GM12878 (cell line): ENCODE measurements at regions not wholly inside any gene's neighbourhood (a gene's known extent, or its start where the extent isn't known, plus 50 kb on each side); places are given as distances from the start of the nearest gene placed in this dataset.
A peak's percentile ranks its signal among the peaks of the same experiment; 100 is the strongest.
"Not testable (repeated sequence)": the region's sequence is repeated elsewhere in the genome, so short reads cannot be mapped to it uniquely, and the experiment has no call there.

Experiments
- ATAC-seq: fragments of 200-7000 bp; cut with Tn5 transposase; 3 replicates; pipeline ENCODE4 v1.9.1; 2020; ENCODE audit warnings: mild to moderate bottlenecking, moderate library complexity
- BruUV-seq: library from RNA; stranded (reverse); fragments of 400-500 nt; replicated peaks from 2 replicates; lab custom pipeline; 2021; lab: Mats Ljungman, UMichigan
- CTCF ChIA-PET: fragments of 300-600 bp; sonication (Branson Sonifier 250); formaldehyde crosslinking; extraction: SDS; loops from one replicate; lab custom pipeline; 2021; ENCODE audit warnings: inconsistent platforms; lab: Yijun Ruan, JAX
- POLR2A ChIA-PET: fragments of 350-600 bp; formaldehyde crosslinking; extraction: SDS; loops from one replicate; lab custom pipeline; 2021; ENCODE audit warnings: inconsistent platforms; lab: Charles Lee
- RAD21 ChIA-PET: fragments of 300-600 bp; sonication (Branson Sonifier 250); formaldehyde crosslinking; loops from one replicate; lab custom pipeline; 2023; ENCODE audit warnings: antibody characterized with exemption; ENCODE audit not compliant: unreplicated experiment; lab: Charles Lee
- SMC1A ChIA-PET: fragments of 300-600 bp; sonication (Branson Sonifier 250); formaldehyde crosslinking; loops from one replicate; lab custom pipeline; 2023; ENCODE audit not compliant: unreplicated experiment, uncharacterized antibody; lab: Charles Lee
- DNase-seq: peaks from one replicate; pipeline ENCODE4 v3.0.0-alpha.2; 2011; ENCODE audit warnings: low read depth, low spot score
- FAIRE-seq: peaks from 3 replicates; lab custom pipeline; 2011; peaks lifted over from hg19 to GRCh38; lab: Jason Lieb, UNC
- H2AFZ ChIP-seq: 2 replicates; pipeline ENCODE4 v1.6.0; 2011; ENCODE audit warnings: low read depth, low read length, control low read depth; ENCODE audit not compliant: control insufficient read depth
- H3K27ac ChIP-seq: 2 replicates; pipeline ENCODE4 v1.5.1; 2011; ENCODE audit warnings: control low read depth; ENCODE audit not compliant: control insufficient read depth, insufficient read depth
- H3K27me3 ChIP-seq, 2 experiments: replicated peaks in 1 of 2; 2 replicates each; pipeline versions ENCODE4 v1.6.0 to v1.6.1; 2011; ENCODE audit warnings: low read length in 1 of 2; ENCODE audit not compliant: control insufficient read depth in 2 of 2, insufficient read depth in 2 of 2
- H3K36me3 ChIP-seq, 2 experiments: 2 replicates each; pipeline ENCODE4 v1.5.1; 2011; ENCODE audit warnings: low read length in 1 of 2; ENCODE audit not compliant: control insufficient read depth in 2 of 2, insufficient read depth in 2 of 2
- H3K4me1 ChIP-seq: 2 replicates; pipeline ENCODE4 v1.6.1; 2011; ENCODE audit warnings: mild to moderate bottlenecking, low read length, moderate library complexity, mixed read lengths; ENCODE audit not compliant: control insufficient read depth, insufficient read depth
- H3K4me2 ChIP-seq: 2 replicates; pipeline ENCODE4 v1.6.0; 2011; ENCODE audit warnings: control low read depth; ENCODE audit not compliant: control insufficient read depth, insufficient read depth
- H3K4me3 ChIP-seq: fragments of 200-600 bp; sonication (generic); 2 replicates; pipeline ENCODE4 v1.5.1; 2016
- H3K79me2 ChIP-seq: 2 replicates; pipeline ENCODE4 v1.6.0; 2011; ENCODE audit warnings: low read length; ENCODE audit not compliant: control insufficient read depth, insufficient read depth
- H3K9ac ChIP-seq: 2 replicates; pipeline ENCODE4 v1.8.0; 2011; ENCODE audit warnings: low read length, control low read depth, mixed read lengths; ENCODE audit not compliant: control insufficient read depth, insufficient read depth
- H3K9me3 ChIP-seq: replicated peaks from 3 replicates; pipeline ENCODE4 v1.5.1; 2011; ENCODE audit warnings: mild to moderate bottlenecking, low read length; ENCODE audit not compliant: control insufficient read depth, insufficient read depth
- H4K20me1 ChIP-seq: 2 replicates; pipeline ENCODE4 v1.6.0; 2011; ENCODE audit not compliant: control insufficient read depth, insufficient read depth
- MTA2 ChIP-seq: fragments of 450-650 bp; IDR thresholded peaks from 2 replicates; pipeline ENCODE4 v1.6.1; 2016; ENCODE audit warnings: low read depth, mild to moderate bottlenecking, moderate library complexity
- MTA3 ChIP-seq: IDR thresholded peaks from 2 replicates; pipeline ENCODE4 v1.6.1; 2012; ENCODE audit warnings: low read length, inconsistent platforms, borderline replicate concordance
- NFXL1 ChIP-seq: fragments of 450-650 bp; IDR thresholded peaks from 2 replicates; pipeline ENCODE4 v1.6.1; 2017; ENCODE audit warnings: antibody characterized with exemption, mild to moderate bottlenecking, borderline replicate concordance
- RB1 ChIP-seq: fragments of 450-650 bp; formaldehyde crosslinking; IDR thresholded peaks from 2 replicates; pipeline ENCODE4 v1.6.1; 2017; ENCODE audit warnings: mild to moderate bottlenecking, borderline replicate concordance
- YY1 ChIP-seq: IDR thresholded peaks from 2 replicates; pipeline ENCODE4 v1.6.1; 2011; ENCODE audit warnings: low read depth, mild to moderate bottlenecking, low read length
- WGBS: methylation state at CpG from one replicate; pipeline ENCODE4 v1.1.6; 2016; ENCODE audit warnings: low lambda C conversion rate; ENCODE audit not compliant: insufficient replicate concordance, insufficient coverage; ENCODE audit errors: missing lambda C conversion rate; 5-methylcytosine and 5-hydroxymethylcytosine counted together
- in situ Hi-C: fragments of 300-500 bp; cut with MboI; formaldehyde crosslinking; loops from 9 replicates; pipeline ENCODE4 v1.14.3; 2018; ENCODE audit warnings: mixed read lengths
- intact Hi-C: fragments of 100-400 bp; cut with micrococcal nuclease; formaldehyde crosslinking; loops from one replicate; pipeline ENCODE4 v1.14.2; 2022; ENCODE audit not compliant: unreplicated experiment

DNA sequence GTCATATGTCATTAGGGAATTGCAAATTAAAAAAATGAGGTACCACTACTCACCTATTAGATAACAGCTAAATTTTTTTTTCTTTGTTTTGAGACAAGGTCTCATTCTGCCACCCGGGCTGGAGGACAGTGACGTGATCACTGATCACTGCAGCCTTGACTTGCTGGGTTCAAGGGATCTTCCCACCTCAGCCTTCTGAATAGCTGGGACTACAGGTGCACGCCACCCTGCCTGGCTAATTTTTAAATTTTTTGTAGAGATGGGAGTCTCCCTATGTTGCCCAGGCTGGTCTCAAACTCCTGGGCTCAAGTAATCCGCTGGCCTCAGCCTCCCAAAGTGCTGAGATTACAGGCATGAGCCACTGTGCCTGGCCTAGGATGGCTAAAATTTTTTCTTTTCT lies 57.1 kb upstream of the NCOA3 start:
- WGBS, result 95% methylated on average over 4 of the region's 4 CpGs
- Histone ChIP-seq H3K36me3 (no peaks in the 10 kb centered on the region), H3K27ac (no peak overlapping the region), H3K4me3 (no peak overlapping the region), H3K79me2 (no peaks in the 10 kb centered on the region), H3K9ac (no peak overlapping the region), H3K27me3 (no peaks in the 10 kb centered on the region), H3K9me3 (no peaks in the 10 kb centered on the region; the same call in 1 of the 3 replicates), H4K20me1 (no peaks in the 10 kb centered on the region), H3K4me2 (no peak overlapping the region), H3K4me1 (peaks cover 12% of the 10 kb centered on the region), H2AFZ (no peak overlapping the region)
- ATAC-seq, result no peak
- ChIA-PET RAD21 (no interaction called here), SMC1A (interaction anchor here (0.6 to 1.0 kb wide), 3 partner anchors 8 to 69 kb away, joined by 3 to 4 read pairs (median 3); no protein-coding TSS in a partner anchor), POLR2A (no interaction called here), CTCF (no interaction called here)
- intact Hi-C loops (no loop called here), in situ Hi-C loops (no loop called here)
- FAIRE-seq, result no peak
- BruUV-seq, result no TSS peak
- no peak for DNase-seq
- no peak for TF ChIP-seq MTA3
- peak; percentile 74; the same call in 1 of the 2 replicates for TF ChIP-seq NFXL1

DNA sequence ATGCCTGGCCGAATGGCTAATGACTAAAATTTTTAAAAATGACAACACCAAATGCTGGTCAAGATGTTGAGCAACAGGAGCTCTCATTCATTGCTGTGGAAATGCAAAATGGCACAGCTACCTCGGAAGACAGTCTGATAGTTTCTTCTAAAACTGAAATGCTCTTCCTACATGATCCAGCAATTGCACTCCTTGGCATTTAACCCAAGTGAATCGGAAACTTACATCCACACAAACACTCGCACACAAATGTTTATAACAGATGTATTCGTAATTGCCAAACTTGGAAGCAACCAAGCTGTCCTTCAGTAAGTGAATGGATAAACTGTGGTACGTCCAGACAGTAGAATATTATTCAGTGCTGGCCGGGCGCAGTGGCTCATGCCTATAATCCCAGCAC lies 56.4 kb upstream of the NCOA3 start:
- Histone ChIP-seq H3K9me3 (no peaks in the 10 kb centered on the region; the same call in 1 of the 3 replicates), H3K4me1 (peaks cover 8% of the 10 kb centered on the region), H3K27ac (no peak overlapping the region), H3K36me3 (no peaks in the 10 kb centered on the region), H3K4me2 (no peak overlapping the region), H3K27me3 (no peaks in the 10 kb centered on the region), H4K20me1 (no peaks in the 10 kb centered on the region), H3K4me3 (no peak overlapping the region), H3K9ac (no peak overlapping the region), H3K79me2 (no peaks in the 10 kb centered on the region), H2AFZ (no peak overlapping the region)
- RAD21 ChIA-PET, result no interaction called here
- POLR2A ChIA-PET, result interaction anchor here (0.5 kb wide), 1 partner anchor 20 kb away, joined by 3 read pairs; no protein-coding TSS in a partner anchor
- BruUV-seq, result no TSS peak
- WGBS, result 90% methylated on average over 8 of the region's 8 CpGs
- in situ Hi-C loops (no loop called here), intact Hi-C loops (no loop called here)
- DNase-seq (no peak), FAIRE-seq (no peak), ATAC-seq (no peak)
- TF ChIP-seq YY1, result no peak
- peak; percentile 80; the same call in 1 of the 2 replicates for TF ChIP-seq NFXL1
- no peak for TF ChIP-seq RB1
- TF ChIP-seq MTA2, result no peak
- SMC1A ChIA-PET, result interaction anchor here (0.9 to 1.0 kb wide), 2 partner anchors 11 to 68 kb away, joined by 3 read pairs; no protein-coding TSS in a partner anchor
- CTCF ChIA-PET, result interaction anchor here (0.7 kb wide), 1 partner anchor 171 kb away, joined by 3 read pairs; no protein-coding TSS in a partner anchor

DNA sequence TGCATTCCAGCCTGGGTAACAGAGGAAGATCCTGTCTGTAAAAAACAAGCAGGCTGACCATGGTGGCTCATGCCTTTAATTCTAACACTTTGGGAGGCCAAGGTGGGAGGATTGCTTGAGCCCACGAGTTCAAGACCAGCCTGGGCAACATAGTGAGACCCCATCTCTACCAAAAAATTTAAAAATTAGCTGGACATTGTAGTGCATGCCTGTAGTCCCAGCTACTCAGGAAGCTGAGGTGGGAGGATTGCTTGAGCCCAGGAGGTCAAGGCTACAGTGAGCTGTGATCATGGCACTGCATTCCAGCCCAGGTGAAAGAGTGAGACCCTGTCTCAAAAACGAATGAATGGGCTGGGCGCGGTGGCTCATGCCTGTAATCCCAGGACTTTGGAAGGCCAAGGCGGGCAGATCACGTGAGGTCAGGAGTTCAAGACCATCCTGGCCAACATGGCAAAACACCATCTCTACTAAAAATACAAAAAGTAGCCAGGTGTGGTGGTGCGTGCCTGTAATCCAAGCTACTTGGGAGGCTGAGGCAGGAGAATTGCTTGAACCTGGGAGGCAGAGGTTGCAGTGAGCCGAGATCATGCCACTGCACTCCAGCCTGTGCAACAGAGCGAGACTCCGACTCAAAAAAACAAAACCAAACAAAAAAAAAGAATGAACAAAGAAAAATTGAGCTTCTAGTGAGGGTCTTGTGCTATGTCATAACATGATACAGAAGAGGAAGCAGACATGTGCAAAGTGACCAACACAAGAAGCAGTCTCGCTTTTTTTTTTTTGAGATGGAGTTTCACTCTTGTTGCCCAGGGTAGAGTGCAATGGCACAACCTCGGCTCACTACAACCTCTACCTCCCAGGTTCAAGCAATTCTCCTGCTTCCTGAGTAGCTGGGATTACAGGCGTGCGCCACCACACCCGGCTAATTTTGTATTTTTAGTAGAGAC lies 54.1 kb upstream of the NCOA3 start:
- intact Hi-C loops, H4K20me1 ChIP-seq, H3K9ac ChIP-seq, BruUV-seq, H3K4me3 ChIP-seq, H3K27me3 ChIP-seq, RAD21 ChIA-PET, in situ Hi-C loops, H3K27ac ChIP-seq, FAIRE-seq, H3K36me3 ChIP-seq, H3K79me2 ChIP-seq, H3K9me3 ChIP-seq, DNase-seq, H2AFZ ChIP-seq, H3K4me2 ChIP-seq: not testable (repeated sequence)
- peaks cover 17% of the 10 kb centered on the region for H3K4me1 ChIP-seq
- WGBS, result 77% methylated on average over 15 of the region's 15 CpGs
- SMC1A ChIA-PET, result interaction anchor here (1.1 to 1.8 kb wide), 4 partner anchors 8 to 55 kb away, joined by 3 to 5 read pairs (median 4); no protein-coding TSS in a partner anchor
- POLR2A ChIA-PET, result interaction anchor here (1.7 kb wide), 1 partner anchor 9 kb away, joined by 7 read pairs; no protein-coding TSS in a partner anchor
- peak; percentile 60 for ATAC-seq
- CTCF ChIA-PET, result interaction anchor here (0.6 to 1.4 kb wide), 3 partner anchors 9 to 181 kb away, joined by 3 read pairs; no protein-coding TSS in a partner anchor
